Lower leg skin (tissue), 4 donors: ENCODE measurements at regions not wholly inside any gene's neighbourhood (a gene's known extent, or its start where the extent isn't known, plus 50 kb on each side); places are given as distances from the start of the nearest gene placed in this dataset.
"Not testable (repeated sequence)": the region's sequence is repeated elsewhere in the genome, so short reads cannot be mapped to it uniquely, and the experiment has no call there.

Experiments
- DNase-seq, 2 donors: peaks; one replicate each; pipeline ENCODE4 v3.0.0-alpha.2; 2019; ENCODE audit warnings: low spot score in 2 of 2
- H3K4me3 ChIP-seq: fragments of 200-600 bp; sonication (generic); 2 replicates; pipeline ENCODE4 v1.5.1; 2017; ENCODE audit warnings: mild to moderate bottlenecking, low read depth; ENCODE audit not compliant: poor library complexity, severe bottlenecking
- POLR2A ChIP-seq, 2 donors: fragments of 450-650 bp; IDR thresholded peaks; one replicate each; pipeline ENCODE4 v1.6.1; 2016 to 2017; ENCODE audit warnings: antibody characterized with exemption in 2 of 2, mild to moderate bottlenecking in 1 of 2, moderate library complexity in 1 of 2
- WGBS, 2 donors: methylation state at CpG; one replicate each; pipeline ENCODE4 v1.1.5; 2018; 5-methylcytosine and 5-hydroxymethylcytosine counted together
- intact Hi-C: fragments of 100-400 bp; cut with DNase I; formaldehyde crosslinking; loops from one replicate; pipeline ENCODE4 v1.15.0; 2023; ENCODE audit warnings: low total_unique reads
- TF ChIP-seq, protein P1 (sequence below), 3 donors: fragments of 450-650 bp; IDR thresholded peaks; one replicate each; pipeline ENCODE4 v1.5.1; 2016; ENCODE audit warnings: antibody characterized with exemption in 3 of 3, mild to moderate bottlenecking in 3 of 3, moderate library complexity in 2 of 3

DNA sequence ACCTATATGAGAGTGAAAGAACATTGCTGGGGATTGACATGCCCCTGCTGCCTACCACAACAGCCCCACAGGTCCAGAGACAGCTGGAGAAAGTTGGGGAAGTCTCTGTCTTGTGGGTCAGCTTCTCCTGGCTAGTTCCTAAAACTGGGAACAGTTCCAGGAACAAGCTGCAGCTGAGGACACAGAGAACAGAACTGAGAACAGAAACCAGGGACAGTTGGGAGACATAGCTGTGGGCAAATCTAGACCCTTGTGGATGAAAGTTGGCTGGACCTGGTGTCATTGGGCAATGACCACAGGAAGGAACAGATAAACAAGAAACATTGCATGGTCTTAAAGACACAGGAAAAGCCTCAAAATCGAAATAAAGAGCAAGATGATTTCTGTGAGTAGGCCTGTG, 58.3 kb upstream of the MOCS2 start:
- TF ChIP-seq POLR2A (IDR thresholded peaks at IDR 0.05): no peak
- TF ChIP-seq, protein P1, sequence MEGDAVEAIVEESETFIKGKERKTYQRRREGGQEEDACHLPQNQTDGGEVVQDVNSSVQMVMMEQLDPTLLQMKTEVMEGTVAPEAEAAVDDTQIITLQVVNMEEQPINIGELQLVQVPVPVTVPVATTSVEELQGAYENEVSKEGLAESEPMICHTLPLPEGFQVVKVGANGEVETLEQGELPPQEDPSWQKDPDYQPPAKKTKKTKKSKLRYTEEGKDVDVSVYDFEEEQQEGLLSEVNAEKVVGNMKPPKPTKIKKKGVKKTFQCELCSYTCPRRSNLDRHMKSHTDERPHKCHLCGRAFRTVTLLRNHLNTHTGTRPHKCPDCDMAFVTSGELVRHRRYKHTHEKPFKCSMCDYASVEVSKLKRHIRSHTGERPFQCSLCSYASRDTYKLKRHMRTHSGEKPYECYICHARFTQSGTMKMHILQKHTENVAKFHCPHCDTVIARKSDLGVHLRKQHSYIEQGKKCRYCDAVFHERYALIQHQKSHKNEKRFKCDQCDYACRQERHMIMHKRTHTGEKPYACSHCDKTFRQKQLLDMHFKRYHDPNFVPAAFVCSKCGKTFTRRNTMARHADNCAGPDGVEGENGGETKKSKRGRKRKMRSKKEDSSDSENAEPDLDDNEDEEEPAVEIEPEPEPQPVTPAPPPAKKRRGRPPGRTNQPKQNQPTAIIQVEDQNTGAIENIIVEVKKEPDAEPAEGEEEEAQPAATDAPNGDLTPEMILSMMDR (IDR thresholded peaks at IDR 0.05): no peak
- DNase-seq: peak; percentile 81 to 89
- intact Hi-C loops: no loop called here
- WGBS, 2 donors: 46 to 51% methylated on average over 1 of the region's 1 CpG
- no peak overlapping the region for H3K4me3 ChIP-seq

DNA sequence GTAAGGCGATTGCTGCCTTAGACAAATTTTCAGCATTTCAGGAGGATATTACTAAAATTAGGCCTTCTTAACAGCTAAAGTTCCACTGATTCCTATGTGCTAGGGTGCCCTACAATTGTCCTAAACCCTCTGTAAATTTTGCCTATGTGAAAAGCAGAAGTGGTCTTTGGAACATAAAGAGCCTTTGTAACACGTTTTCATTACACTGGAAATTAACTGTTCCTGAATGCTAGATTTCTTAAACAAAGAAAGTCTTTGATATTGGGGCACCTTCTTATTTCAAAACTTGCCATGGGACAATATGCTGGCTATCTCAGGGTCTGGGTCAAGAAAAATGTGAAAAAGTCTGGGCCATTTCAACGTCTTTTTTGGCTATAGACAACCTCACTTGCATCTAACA, 60.4 kb upstream of the MOCS2 start:
- no peak overlapping the region for H3K4me3 ChIP-seq
- 74 to 83% methylated on average over 3 of the region's 3 CpGs for WGBS, 2 donors
- no peak for TF ChIP-seq POLR2A (IDR thresholded peaks at IDR 0.05)
- TF ChIP-seq, protein P1 (IDR thresholded peaks at IDR 0.05): no peak
- intact Hi-C loops: loop anchor here (5.0 kb wide), 2 partner anchors 1047 to 1062 kb away; no protein-coding TSS in a partner anchor
- no peak for DNase-seq

DNA sequence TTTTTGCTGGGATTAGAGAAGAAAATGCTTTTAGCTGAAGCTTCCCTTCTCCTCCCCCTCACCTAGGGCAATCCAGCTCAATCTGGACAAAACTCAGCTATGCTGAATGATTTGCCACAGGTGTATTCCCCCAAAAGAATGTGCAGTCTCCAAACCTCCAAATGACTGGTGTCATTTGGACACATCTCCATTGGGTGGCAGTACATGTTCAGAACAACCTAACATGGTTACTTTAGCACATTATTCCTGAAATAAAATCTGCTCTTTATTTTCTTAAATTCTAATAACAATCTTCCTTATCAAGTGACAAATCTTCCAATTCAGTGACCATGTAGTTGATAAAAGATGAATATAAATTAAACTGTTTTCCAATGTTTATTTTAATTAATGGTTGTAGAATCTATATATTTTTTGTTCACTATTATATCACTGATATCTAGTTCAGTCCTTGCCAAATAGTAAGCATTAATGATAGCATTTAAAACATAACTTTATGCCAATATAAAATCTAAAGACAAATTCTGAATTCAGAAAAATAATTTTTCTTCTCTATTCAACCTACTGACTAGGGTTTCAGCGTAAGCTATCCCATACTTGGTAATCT, 61.3 kb upstream of the MOCS2 start:
- no peak overlapping the region for H3K4me3 ChIP-seq
- intact Hi-C loops: loop anchor here (5.0 kb wide), 2 partner anchors 1046 to 1061 kb away; no protein-coding TSS in a partner anchor
- no peak for DNase-seq
- TF ChIP-seq POLR2A (IDR thresholded peaks at IDR 0.05): no peak
- TF ChIP-seq, protein P1 (IDR thresholded peaks at IDR 0.05): no peak
- 75 to 88% methylated on average over 1 of the region's 1 CpG for WGBS, 2 donors

DNA sequence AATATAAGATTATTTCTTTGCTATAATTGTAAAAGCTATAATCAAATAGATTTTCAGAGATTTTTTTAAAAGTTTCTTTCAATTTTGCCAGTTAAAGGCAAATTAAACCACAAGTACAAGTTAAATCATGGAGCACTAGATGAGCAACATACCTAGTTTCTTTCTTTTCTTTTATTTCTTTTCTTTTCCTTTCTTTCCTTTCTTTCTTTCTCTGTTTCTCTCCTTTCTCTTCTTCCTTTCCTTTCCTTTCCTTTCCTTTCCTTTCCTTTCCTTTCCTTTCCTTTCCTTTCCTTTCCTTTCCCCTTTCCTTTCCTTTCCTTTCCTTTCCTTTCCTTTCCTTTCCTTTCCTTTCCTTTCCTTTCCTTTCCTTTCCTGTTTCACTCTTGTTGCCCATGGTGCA, 62.5 kb upstream of the MOCS2 start:
- intact Hi-C loops: loop anchor here (5.0 kb wide), 2 partner anchors 1045 to 1060 kb away; no protein-coding TSS in a partner anchor
- DNase-seq, H3K4me3 ChIP-seq: not testable (repeated sequence)

DNA sequence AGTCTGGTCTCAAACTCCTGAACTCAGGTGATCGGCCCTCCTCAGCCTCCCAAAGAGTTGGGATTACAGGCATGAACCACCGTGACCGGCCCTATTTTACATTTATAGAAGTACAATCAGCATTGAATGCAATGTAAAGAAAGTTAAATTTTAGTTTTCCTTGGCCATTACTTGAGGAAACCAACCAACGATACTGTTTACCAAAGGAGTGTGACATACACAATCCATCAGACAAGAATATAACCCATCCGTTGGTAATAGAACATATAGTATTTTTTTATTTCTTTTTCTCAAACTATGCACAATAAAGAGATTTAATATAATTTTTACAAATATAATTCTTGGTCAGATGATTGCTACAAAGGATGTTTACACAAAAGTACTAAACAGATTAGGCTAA, 63.1 kb upstream of the MOCS2 start:
- no peak for TF ChIP-seq POLR2A (IDR thresholded peaks at IDR 0.05)
- TF ChIP-seq, protein P1 (IDR thresholded peaks at IDR 0.05): no peak
- no peak overlapping the region for H3K4me3 ChIP-seq
- 90 to 93% methylated on average over 5 of the region's 5 CpGs for WGBS, 2 donors
- intact Hi-C loops: loop anchor here (5.0 kb wide), 2 partner anchors 1045 to 1060 kb away; no protein-coding TSS in a partner anchor
- no peak for DNase-seq

DNA sequence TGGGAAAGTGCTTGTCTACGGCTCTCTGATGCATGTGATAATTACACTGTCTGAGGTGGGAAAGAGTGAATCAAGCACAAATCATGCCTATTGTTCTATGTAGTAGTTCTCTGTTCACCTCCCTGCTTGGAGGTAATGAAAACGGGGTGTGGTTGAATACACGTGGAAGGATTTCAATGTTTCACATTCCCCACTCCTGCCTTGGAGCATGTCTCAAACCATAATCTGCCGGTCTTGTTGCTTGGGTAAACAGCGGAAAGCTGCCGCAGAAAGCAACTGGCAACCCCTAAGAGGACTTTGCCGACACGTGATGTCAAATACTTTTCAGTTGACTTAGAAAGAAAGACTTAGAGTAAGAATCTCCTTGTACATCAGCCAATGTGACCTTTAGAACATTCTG, 63.5 kb upstream of the MOCS2 start:
- intact Hi-C loops: loop anchor here (5.0 kb wide), 2 partner anchors 1044 to 1059 kb away; no protein-coding TSS in a partner anchor
- DNase-seq: peak in 1 of 2 donors; percentile 27
- no peak overlapping the region for H3K4me3 ChIP-seq
- TF ChIP-seq, protein P1 (IDR thresholded peaks at IDR 0.05): no peak
- no peak for TF ChIP-seq POLR2A (IDR thresholded peaks at IDR 0.05)
- WGBS, 2 donors: 49 to 50% methylated on average over 8 of the region's 8 CpGs
